A673 (cell line): ENCODE measurements at regions not wholly inside any gene's neighbourhood (a gene's known extent, or its start where the extent isn't known, plus 50 kb on each side); places are given as distances from the start of the nearest gene placed in this dataset.

Experiments used
- BruUV-seq: library from RNA; stranded (reverse); fragments of 400-500 nt; replicated peaks from 2 replicates; lab custom pipeline; 2021; lab: Mats Ljungman, UMichigan
- CTCF ChIA-PET: fragments of 300-600 bp; sonication (Branson Sonifier 250); formaldehyde crosslinking; loops from one replicate; lab custom pipeline; 2022; ENCODE audit warnings: antibody characterized with exemption; lab: Charles Lee
- POLR2A ChIA-PET: fragments of 300-600 bp; sonication (Branson Sonifier 250); formaldehyde crosslinking; loops from one replicate; lab custom pipeline; 2022; ENCODE audit warnings: antibody characterized with exemption; ENCODE audit not compliant: low non-redundant PET; lab: Charles Lee
- DNase-seq: peaks from one replicate; pipeline ENCODE4 v3.0.0-alpha.2; 2015; ENCODE audit warnings: low spot score
- H3K27ac ChIP-seq: fragments of 200-600 bp; sonication (generic); 2 replicates; pipeline ENCODE4 v1.5.1; 2016; ENCODE audit warnings: mixed run types, low read depth, mild to moderate bottlenecking, mixed read lengths, antibody characterized with exemption, low read length; ENCODE audit not compliant: poor library complexity, severe bottlenecking
- H3K27me3 ChIP-seq: fragments of 200-600 bp; sonication (generic); replicated peaks from 2 replicates; pipeline ENCODE4 v1.6.1; 2017; ENCODE audit warnings: mixed run types, low read depth, mild to moderate bottlenecking, mixed read lengths, antibody characterized with exemption, low read length; ENCODE audit not compliant: insufficient read depth, poor library complexity
- H3K36me3 ChIP-seq: fragments of 200-600 bp; sonication (generic); 2 replicates; pipeline ENCODE4 v1.6.1; 2016; ENCODE audit warnings: mixed run types, mild to moderate bottlenecking, mixed read lengths, antibody characterized with exemption, low read length; ENCODE audit not compliant: insufficient read depth, poor library complexity, severe bottlenecking
- H3K4me1 ChIP-seq: fragments of 200-600 bp; sonication (generic); 2 replicates; pipeline ENCODE4 v1.6.1; 2017; ENCODE audit warnings: mixed run types, mild to moderate bottlenecking, mixed read lengths, antibody characterized with exemption, low read length; ENCODE audit not compliant: insufficient read depth, poor library complexity, severe bottlenecking
- H3K4me3 ChIP-seq: fragments of 200-600 bp; sonication (generic); 2 replicates; pipeline ENCODE4 v1.5.1; 2016; ENCODE audit warnings: low read depth, mixed run types, mild to moderate bottlenecking, mixed read lengths, low read length; ENCODE audit not compliant: poor library complexity, severe bottlenecking
- H3K9me3 ChIP-seq: fragments of 200-600 bp; sonication (generic); 2 replicates; pipeline ENCODE4 v1.6.1; 2016; ENCODE audit warnings: mixed run types, low read depth, mild to moderate bottlenecking, mixed read lengths, antibody characterized with exemption, low read length; ENCODE audit not compliant: poor library complexity, severe bottlenecking
- EZH2 ChIP-seq: fragments of 200-600 bp; sonication (generic); IDR thresholded peaks from 2 replicates; pipeline ENCODE4 v1.6.1; 2017; ENCODE audit warnings: borderline replicate concordance, low read depth, mild to moderate bottlenecking, mixed read lengths, antibody characterized with exemption, low read length; ENCODE audit not compliant: poor library complexity, severe bottlenecking
- intact Hi-C: fragments of 100-400 bp; cut with micrococcal nuclease; formaldehyde crosslinking; loops from one replicate; pipeline ENCODE4 v1.10.0; 2022; ENCODE audit not compliant: unreplicated experiment
- TF ChIP-seq, protein P1 (sequence below): fragments of 300-800, 200-600 bp; sonication (generic); conservative IDR thresholded peaks from 2 replicates; pipeline ENCODE4 v1.5.1; 2017; ENCODE audit warnings: low read depth, mild to moderate bottlenecking, antibody characterized with exemption, low read length, moderate library complexity, mixed read lengths

DNA sequence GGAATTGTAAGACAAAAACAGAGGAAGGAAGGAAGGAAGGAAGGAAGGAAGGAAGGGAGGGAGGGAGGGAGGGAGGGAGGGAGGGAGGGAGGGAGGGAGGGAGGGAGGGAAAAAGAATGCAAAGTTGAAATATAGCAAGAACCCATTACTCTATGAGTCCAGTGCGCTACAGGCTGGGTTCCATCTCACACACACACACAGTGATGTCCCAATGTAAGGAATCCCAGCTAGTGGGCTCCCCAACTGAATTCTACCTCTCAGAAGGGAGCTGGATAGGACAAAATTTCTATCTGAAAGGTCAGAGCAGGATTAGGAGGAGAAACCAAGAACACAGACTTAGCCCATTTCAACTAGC lies 173.4 kb downstream of the DAD1 start:
- Histone ChIP-seq H3K4me3 (no peak overlapping the region), H3K36me3 (peaks cover 7% of the 10 kb centered on the region), H3K4me1 (peaks cover 97% of the 10 kb centered on the region), H3K27me3 (no peaks in the 10 kb centered on the region), H3K27ac (peak overlapping the region; percentile 99), H3K9me3 (no peaks in the 10 kb centered on the region)
- intact Hi-C loops, result loop anchor here (5.0 kb wide), 4 partner anchors 57 to 758 kb away; no protein-coding TSS in a partner anchor
- no peak for TF ChIP-seq EZH2
- TF ChIP-seq, protein P1, sequence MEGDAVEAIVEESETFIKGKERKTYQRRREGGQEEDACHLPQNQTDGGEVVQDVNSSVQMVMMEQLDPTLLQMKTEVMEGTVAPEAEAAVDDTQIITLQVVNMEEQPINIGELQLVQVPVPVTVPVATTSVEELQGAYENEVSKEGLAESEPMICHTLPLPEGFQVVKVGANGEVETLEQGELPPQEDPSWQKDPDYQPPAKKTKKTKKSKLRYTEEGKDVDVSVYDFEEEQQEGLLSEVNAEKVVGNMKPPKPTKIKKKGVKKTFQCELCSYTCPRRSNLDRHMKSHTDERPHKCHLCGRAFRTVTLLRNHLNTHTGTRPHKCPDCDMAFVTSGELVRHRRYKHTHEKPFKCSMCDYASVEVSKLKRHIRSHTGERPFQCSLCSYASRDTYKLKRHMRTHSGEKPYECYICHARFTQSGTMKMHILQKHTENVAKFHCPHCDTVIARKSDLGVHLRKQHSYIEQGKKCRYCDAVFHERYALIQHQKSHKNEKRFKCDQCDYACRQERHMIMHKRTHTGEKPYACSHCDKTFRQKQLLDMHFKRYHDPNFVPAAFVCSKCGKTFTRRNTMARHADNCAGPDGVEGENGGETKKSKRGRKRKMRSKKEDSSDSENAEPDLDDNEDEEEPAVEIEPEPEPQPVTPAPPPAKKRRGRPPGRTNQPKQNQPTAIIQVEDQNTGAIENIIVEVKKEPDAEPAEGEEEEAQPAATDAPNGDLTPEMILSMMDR, result no peak
- CTCF ChIA-PET, result interaction anchor here (0.6 kb wide), 1 partner anchor 56 kb away, joined by 3 read pairs; no protein-coding TSS in a partner anchor
- DNase-seq, result no peak
- POLR2A ChIA-PET, result interaction anchor here (0.7 to 1.7 kb wide), 2 partner anchors 17 to 21 kb away, joined by 4 to 9 read pairs; no protein-coding TSS in a partner anchor
- no TSS peak for BruUV-seq

- Histone ChIP-seq H3K27me3 (no peaks in the 10 kb centered on the region), H3K4me1 (peaks cover 97% of the 10 kb centered on the region), H3K4me3 (no peak overlapping the region), H3K9me3 (no peaks in the 10 kb centered on the region), H3K36me3 (peaks cover 7% of the 10 kb centered on the region), H3K27ac (peak overlapping the region; percentile 98)
- CTCF ChIA-PET, result no interaction called here
- POLR2A ChIA-PET, result interaction anchor here (0.7 kb wide), 1 partner anchor 111 kb away, joined by 3 read pairs; no protein-coding TSS in a partner anchor
- intact Hi-C loops, result loop anchor here (5.0 kb wide), 4 partner anchors 57 to 758 kb away; no protein-coding TSS in a partner anchor
- peak; percentile 96 for DNase-seq
- TF ChIP-seq, protein P1, result no peak
- TF ChIP-seq EZH2, result no peak
- TSS peak; percentile 70 for BruUV-seq
These were observed 174.0 kb downstream of the DAD1 start for GRCh38 chr14:22414876-22415604.

DNA sequence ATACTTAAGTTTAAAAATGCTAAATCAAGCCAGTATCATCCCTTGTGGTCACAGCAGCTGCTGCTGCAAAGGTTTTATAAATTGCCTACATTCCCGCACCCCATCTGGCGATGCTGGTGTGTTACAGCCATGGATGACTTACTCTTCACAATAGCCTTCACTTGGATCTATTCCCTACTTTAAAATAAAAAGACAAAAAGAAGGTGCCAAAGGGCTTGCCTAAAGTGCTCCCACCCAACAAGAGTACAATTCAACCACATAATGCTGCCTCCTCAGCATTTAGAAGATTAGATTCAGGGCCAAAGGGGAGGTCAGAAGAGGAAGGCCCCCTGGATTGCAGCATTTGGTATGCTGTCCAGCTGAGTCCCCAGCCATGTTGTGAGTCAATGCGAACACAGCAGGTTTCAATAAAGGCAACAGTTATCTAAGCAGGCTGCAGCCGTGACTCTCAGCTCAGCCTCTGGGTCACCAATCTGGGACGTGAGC lies 176.1 kb downstream of the DAD1 start:
- Histone ChIP-seq H3K4me1 (peaks cover 81% of the 10 kb centered on the region), H3K9me3 (no peaks in the 10 kb centered on the region), H3K27me3 (no peaks in the 10 kb centered on the region), H3K4me3 (no peak overlapping the region), H3K36me3 (peaks cover 4% of the 10 kb centered on the region), H3K27ac (peak overlapping the region; percentile 98)
- peak; percentile 90 for DNase-seq
- TF ChIP-seq, protein P1, result 0 out of 2 replicates have a peak, but pooled peaks have one; percentile 21
- TF ChIP-seq EZH2, result no peak
- no TSS peak for BruUV-seq
- ChIA-PET POLR2A (no interaction called here), CTCF (interaction anchor here (0.7 kb wide), 1 partner anchor 59 kb away, joined by 3 read pairs; no protein-coding TSS in a partner anchor)
- intact Hi-C loops, result no loop called here
